ENCODE measurements at regions not wholly inside any gene's neighbourhood (a gene's known extent, or its start where the extent isn't known, plus 50 kb on each side); places are given as distances from the start of the nearest gene placed in this dataset.

DNA sequence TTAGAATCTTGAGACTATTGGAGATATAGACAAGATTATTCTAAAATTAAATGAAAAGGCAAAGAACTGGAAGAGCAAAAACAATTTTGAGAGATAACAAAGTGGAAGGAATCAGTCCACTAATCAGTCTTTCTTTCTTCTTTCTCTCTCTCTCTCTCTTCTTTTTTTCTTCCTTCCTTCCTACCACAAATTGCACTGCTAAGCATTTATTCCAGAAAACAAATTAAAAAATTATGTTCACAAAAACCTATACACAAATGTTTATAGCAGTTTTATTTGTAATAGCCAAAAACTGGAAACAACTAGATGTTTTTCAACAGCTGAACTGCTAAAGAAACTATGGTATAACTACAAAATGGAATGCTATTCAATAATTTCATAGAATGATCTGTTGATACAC is 291.9 kb upstream of the FTMT start:
- CTCF ChIA-PET, result interaction anchor here (0.6 kb wide), 1 partner anchor 13 kb away, joined by 3 read pairs; no protein-coding TSS in a partner anchor
- H3K36me3 ChIP-seq (ENCODE audit: control insufficient read depth, insufficient read depth, low read length), result no peaks in the 10 kb centered on the region
- ATAC-seq (ENCODE audit: low read depth), result no peak
- dilution Hi-C loops (cut with HindIII; ENCODE audit: low sequenced_read_pairs, unreplicated experiment), result no loop called here
- no peak overlapping the region for H2AFZ ChIP-seq (replicated peaks; ENCODE audit: low read length, poor library complexity)
- H4K5ac ChIP-seq (ENCODE audit: low read depth, low read length), result no peak overlapping the region
- no peak for DNase-seq
- H2BK120ac ChIP-seq (ENCODE audit: low read depth, low read length), result no peak overlapping the region
- H3K23ac ChIP-seq (ENCODE audit: low read depth, low read length), result no peak overlapping the region
- no peak overlapping the region for H3K27ac ChIP-seq (ENCODE audit: insufficient read depth, low read length)
- no peak overlapping the region for H4K91ac ChIP-seq (ENCODE audit: insufficient read depth, low read depth, low read length)
- H3K4me3 ChIP-seq (ENCODE audit: insufficient read depth, low read depth, low read length), result no peak overlapping the region
- H3K27me3 ChIP-seq (ENCODE audit: control insufficient read depth, insufficient read depth, low read length), result no peaks in the 10 kb centered on the region
- intact Hi-C loops (cut with micrococcal nuclease), result no loop called here
- BruUV-seq (replicated peaks), result no TSS peak
- H3K79me1 ChIP-seq (ENCODE audit: low read depth in 1 of 2, low read length in 2 of 2), result no peaks in the 10 kb centered on the region
- H2AK5ac ChIP-seq (ENCODE audit: low read depth, low read length), result no peak overlapping the region
- H3K56ac ChIP-seq (ENCODE audit: extremely low read depth, insufficient read depth, low read length), result no peak overlapping the region
- no peaks in the 10 kb centered on the region for H3K9me3 ChIP-seq (ENCODE audit: control insufficient read depth, insufficient read depth, low read length)
- no peak overlapping the region for H3K18ac ChIP-seq (ENCODE audit: low read depth, low read length)
- POLR2A ChIA-PET (ENCODE audit: unreplicated experiment), result no interaction called here
- H3K9ac ChIP-seq (ENCODE audit: low read depth, low read length), result no peak overlapping the region
- no peak overlapping the region for H2BK20ac ChIP-seq (ENCODE audit: low read depth, low read length)
- no peak overlapping the region for H2BK5ac ChIP-seq (ENCODE audit: low read depth, low read length, poor library complexity, severe bottlenecking)
- H2BK15ac ChIP-seq (ENCODE audit: low read depth, low read length), result no peak overlapping the region
- no peak overlapping the region for H3K4me2 ChIP-seq (ENCODE audit: low read depth, low read length)
- TF ChIP-seq RAD21 (IDR thresholded peaks at IDR 0.05; ENCODE audit: low read length) (no peak), MAFK (IDR thresholded peaks at IDR 0.05; ENCODE audit: low read depth, low read length) (peak; percentile 51; the same call in 1 of the 2 replicates), NFE2L2 (IDR thresholded peaks at IDR 0.05; ENCODE audit: low read depth, low read length) (no peak), SMC3 (IDR thresholded peaks at IDR 0.05; ENCODE audit: low read depth, low read length) (no peak), MXI1 (IDR thresholded peaks at IDR 0.05; ENCODE audit: borderline replicate concordance, low read depth, low read length) (no peak), MAZ (IDR thresholded peaks at IDR 0.05; ENCODE audit: borderline replicate concordance, low read depth, low read length) (no peak)
- TF ChIP-seq, protein P1, sequence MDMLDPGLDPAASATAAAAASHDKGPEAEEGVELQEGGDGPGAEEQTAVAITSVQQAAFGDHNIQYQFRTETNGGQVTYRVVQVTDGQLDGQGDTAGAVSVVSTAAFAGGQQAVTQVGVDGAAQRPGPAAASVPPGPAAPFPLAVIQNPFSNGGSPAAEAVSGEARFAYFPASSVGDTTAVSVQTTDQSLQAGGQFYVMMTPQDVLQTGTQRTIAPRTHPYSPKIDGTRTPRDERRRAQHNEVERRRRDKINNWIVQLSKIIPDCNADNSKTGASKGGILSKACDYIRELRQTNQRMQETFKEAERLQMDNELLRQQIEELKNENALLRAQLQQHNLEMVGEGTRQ (IDR thresholded peaks at IDR 0.05; ENCODE audit: low read depth, low read length), result no peak
- no peak overlapping the region for H3K14ac ChIP-seq (replicated peaks; ENCODE audit: low read depth, low read length)
- H4K20me1 ChIP-seq (ENCODE audit: insufficient read depth, low read length), result no peaks in the 10 kb centered on the region
- H3K9me1 ChIP-seq (ENCODE audit: insufficient read depth, low read length), result no peaks in the 10 kb centered on the region
- in situ Hi-C loops (cut with MboI; ENCODE audit: low sequenced_read_pairs), result no loop called here
- no peak overlapping the region for H2AK9ac ChIP-seq (replicated peaks; ENCODE audit: low read depth, low read length, poor library complexity)
- no peak overlapping the region for H3K4ac ChIP-seq (ENCODE audit: low read depth, low read length)
- no peaks in the 10 kb centered on the region for H3K4me1 ChIP-seq (ENCODE audit: control insufficient read depth, insufficient read depth, low read length)
- H4K8ac ChIP-seq (ENCODE audit: low read depth in 2 of 2, low read length in 2 of 2), result no peak overlapping the region

Data from IMR-90 (cell line).